Vagina (tissue), 2 donors: ENCODE measurements at regions not wholly inside any gene's neighbourhood (a gene's known extent, or its start where the extent isn't known, plus 50 kb on each side); places are given as distances from the start of the nearest gene placed in this dataset.

Source experiments
- DNase-seq, 2 donors: peaks; one replicate each; pipeline ENCODE4 v3.0.0-alpha.2; 2017; ENCODE audit errors: extremely low spot score in 2 of 2
- H3K27ac ChIP-seq: fragments of 200-600 bp; sonication (generic); one replicate; pipeline ENCODE4 v1.5.1; 2019
- H3K27me3 ChIP-seq: fragments of 200-600 bp; sonication (generic); one replicate; pipeline ENCODE4 v1.5.1; 2019
- H3K36me3 ChIP-seq, 2 donors: fragments of 200-600 bp; sonication (generic); one replicate each; pipeline ENCODE4 v1.5.1; 2017 to 2019
- H3K4me1 ChIP-seq: fragments of 200-600 bp; sonication (generic); one replicate; pipeline ENCODE4 v1.5.1; 2019
- H3K4me3 ChIP-seq, 2 donors: fragments of 200-600 bp; sonication (generic); 1 replicate in 1 of 2; 2 replicates in 1 of 2; pipeline ENCODE4 v1.5.1; 2016 to 2019
- H3K9me3 ChIP-seq: fragments of 200-600 bp; sonication (generic); one replicate; pipeline ENCODE4 v1.5.1; 2019
- CTCF ChIP-seq, 3 experiments: fragments of 450-650 bp in 2 of 3; fragments of 200-600 bp in 1 of 3; sonication (generic) in 1 of 3; IDR thresholded peaks; one replicate each; pipeline ENCODE4 v1.5.1; 2017 to 2019; ENCODE audit warnings: antibody characterized with exemption in 3 of 3, mild to moderate bottlenecking in 2 of 3, moderate library complexity in 2 of 3
- POLR2A ChIP-seq, 2 donors: fragments of 450-650 bp; IDR thresholded peaks; one replicate each; pipeline ENCODE4 v1.6.1; 2017; ENCODE audit warnings: antibody characterized with exemption in 2 of 2, mild to moderate bottlenecking in 2 of 2, moderate library complexity in 2 of 2
- POLR2AphosphoS5 ChIP-seq, 2 donors: sonication (generic); formaldehyde crosslinking; IDR thresholded peaks; one replicate each; pipeline ENCODE4 v1.9.0; 2017; ENCODE audit warnings: antibody characterized with exemption in 2 of 2, mild to moderate bottlenecking in 2 of 2, low read depth in 1 of 2; ENCODE audit not compliant: insufficient read depth in 1 of 2
- intact Hi-C: fragments of 100-400 bp; cut with DNase I; formaldehyde crosslinking; loops from one replicate; pipeline ENCODE4 v1.15.1; 2023

GRCh38 chr21:45338311-45339017, 50.8 kb upstream of the POFUT2 start:
- intact Hi-C loops, result no loop called here
- no peak for DNase-seq
- no peak for TF ChIP-seq POLR2AphosphoS5 (IDR thresholded peaks at IDR 0.05; ENCODE audit: insufficient read depth in 1 of 2, low read depth in 1 of 2)
- no peak for TF ChIP-seq POLR2A (IDR thresholded peaks at IDR 0.05)
- TF ChIP-seq CTCF (IDR thresholded peaks at IDR 0.05), result no peak
- no peak overlapping the region for H3K27ac ChIP-seq
- H3K4me3 ChIP-seq, result no peak overlapping the region
- no peaks in the 10 kb centered on the region for H3K36me3 ChIP-seq
- no peaks in the 10 kb centered on the region for H3K9me3 ChIP-seq
- no peaks in the 10 kb centered on the region for H3K4me1 ChIP-seq
- no peaks in the 10 kb centered on the region for H3K27me3 ChIP-seq

- Histone ChIP-seq H3K4me1 (no peaks in the 10 kb centered on the region), H3K27ac (no peak overlapping the region), H3K4me3 (no peak overlapping the region), H3K27me3 (no peaks in the 10 kb centered on the region), H3K36me3 (no peaks in the 10 kb centered on the region), H3K9me3 (no peaks in the 10 kb centered on the region)
- intact Hi-C loops, result no loop called here
- DNase-seq, result no peak
- no peak for TF ChIP-seq CTCF (IDR thresholded peaks at IDR 0.05)
- TF ChIP-seq POLR2AphosphoS5 (IDR thresholded peaks at IDR 0.05; ENCODE audit: insufficient read depth in 1 of 2, low read depth in 1 of 2), result no peak
- no peak for TF ChIP-seq POLR2A (IDR thresholded peaks at IDR 0.05)
Observed at GRCh38 chr21:45339421-45340402, 52.0 kb upstream of the POFUT2 start.

GRCh38 chr21:45340515-45340914, 52.8 kb upstream of the POFUT2 start:
- H3K27ac ChIP-seq, result no peak overlapping the region
- no peak for TF ChIP-seq CTCF (IDR thresholded peaks at IDR 0.05)
- no peak for TF ChIP-seq POLR2AphosphoS5 (IDR thresholded peaks at IDR 0.05; ENCODE audit: insufficient read depth in 1 of 2, low read depth in 1 of 2)
- no peak for TF ChIP-seq POLR2A (IDR thresholded peaks at IDR 0.05)
- H3K27me3 ChIP-seq, result no peaks in the 10 kb centered on the region
- no peak for DNase-seq
- no peak overlapping the region for H3K4me3 ChIP-seq
- H3K36me3 ChIP-seq, result no peaks in the 10 kb centered on the region
- H3K9me3 ChIP-seq, result no peaks in the 10 kb centered on the region
- H3K4me1 ChIP-seq, result no peaks in the 10 kb centered on the region
- intact Hi-C loops, result no loop called here

GRCh38 chr21:45341261-45341660, 53.6 kb upstream of the POFUT2 start:
- intact Hi-C loops, result no loop called here
- TF ChIP-seq CTCF (IDR thresholded peaks at IDR 0.05) (no peak), POLR2A (IDR thresholded peaks at IDR 0.05) (no peak), POLR2AphosphoS5 (IDR thresholded peaks at IDR 0.05; ENCODE audit: insufficient read depth in 1 of 2, low read depth in 1 of 2) (no peak)
- H3K9me3 ChIP-seq, result no peaks in the 10 kb centered on the region
- H3K27me3 ChIP-seq, result no peaks in the 10 kb centered on the region
- H3K27ac ChIP-seq, result no peak overlapping the region
- H3K4me1 ChIP-seq, result no peaks in the 10 kb centered on the region
- DNase-seq, result no peak
- no peak overlapping the region for H3K4me3 ChIP-seq
- no peaks in the 10 kb centered on the region for H3K36me3 ChIP-seq
